ENCODE measurements at regions not wholly inside any gene's neighbourhood (a gene's known extent, or its start where the extent isn't known, plus 50 kb on each side); places are given as distances from the start of the nearest gene placed in this dataset.

DNA sequence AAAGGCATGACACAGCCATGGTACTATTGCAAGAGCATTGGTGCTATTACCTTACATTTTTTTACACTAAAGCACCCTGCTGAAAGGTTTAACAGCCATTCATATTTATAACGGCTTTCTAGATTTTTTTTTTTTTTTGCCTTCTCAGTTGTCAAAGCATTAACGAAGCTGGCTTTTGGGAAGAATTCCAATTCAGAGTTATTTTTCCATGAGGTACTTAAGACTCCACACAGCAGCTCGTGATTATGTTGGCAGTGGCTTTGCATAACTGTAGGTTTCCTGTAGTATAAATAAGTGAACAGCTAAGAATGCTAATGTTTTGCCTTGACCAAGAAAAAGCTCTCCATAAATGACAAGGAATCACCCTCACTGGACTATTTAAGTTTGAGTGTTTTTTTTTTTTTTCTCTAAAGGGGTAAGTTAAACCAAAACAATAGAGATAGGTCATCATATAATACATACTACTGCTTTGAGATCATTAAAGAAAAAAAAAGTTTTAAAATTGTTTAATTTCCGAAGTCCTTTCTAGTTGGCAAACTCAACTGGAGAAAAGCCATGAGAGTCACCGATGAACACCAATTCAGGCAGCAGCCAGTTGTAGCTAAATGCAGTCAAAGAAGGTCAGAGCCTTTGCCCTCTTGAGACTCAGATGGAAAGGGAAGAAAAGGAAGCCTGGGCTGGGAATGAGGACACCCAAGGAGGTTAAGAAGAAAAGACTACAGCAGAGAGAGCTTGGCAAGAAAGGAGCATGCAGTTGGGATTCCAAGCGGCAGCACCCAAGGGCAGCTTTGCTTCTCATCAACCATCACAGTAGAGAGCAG lies 187.4 kb upstream of the NCKAP5 start:
- no peaks in the 10 kb centered on the region for H3K4me1 Mint-ChIP-seq (ENCODE audit: low read depth)
- no peaks in the 10 kb centered on the region for H3K36me3 Mint-ChIP-seq
- H3K27me3 Mint-ChIP-seq: no peaks in the 10 kb centered on the region
- no peak overlapping the region for H3K4me3 Mint-ChIP-seq
- no peak overlapping the region for H3K27ac Mint-ChIP-seq
- no peaks in the 10 kb centered on the region for H3K9me3 Mint-ChIP-seq (ENCODE audit: low read depth)

DNA sequence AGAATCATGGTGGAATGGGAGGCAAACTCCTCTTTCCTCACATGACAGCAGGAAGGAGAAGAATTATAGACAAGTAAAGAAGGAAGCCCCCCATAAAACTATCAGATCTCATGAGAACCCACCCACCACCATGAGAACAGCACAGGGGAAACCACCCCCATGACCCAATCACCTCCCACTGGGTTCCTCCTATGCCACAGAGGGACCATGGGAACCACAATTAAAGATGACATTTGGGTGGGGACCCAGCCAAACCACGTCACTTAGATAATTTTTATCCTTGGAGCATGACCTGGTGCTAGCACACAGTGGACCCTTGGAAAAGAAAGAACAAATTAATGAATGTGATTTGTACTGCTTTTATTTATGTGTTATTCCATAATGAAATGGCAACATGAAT lies 188.6 kb upstream of the NCKAP5 start:
- Mint-ChIP-seq H3K27ac (no peak overlapping the region), H3K36me3 (no peaks in the 10 kb centered on the region), H3K4me3 (no peak overlapping the region), H3K4me1 (ENCODE audit: low read depth) (no peaks in the 10 kb centered on the region), H3K27me3 (no peaks in the 10 kb centered on the region), H3K9me3 (ENCODE audit: low read depth) (no peaks in the 10 kb centered on the region)

DNA sequence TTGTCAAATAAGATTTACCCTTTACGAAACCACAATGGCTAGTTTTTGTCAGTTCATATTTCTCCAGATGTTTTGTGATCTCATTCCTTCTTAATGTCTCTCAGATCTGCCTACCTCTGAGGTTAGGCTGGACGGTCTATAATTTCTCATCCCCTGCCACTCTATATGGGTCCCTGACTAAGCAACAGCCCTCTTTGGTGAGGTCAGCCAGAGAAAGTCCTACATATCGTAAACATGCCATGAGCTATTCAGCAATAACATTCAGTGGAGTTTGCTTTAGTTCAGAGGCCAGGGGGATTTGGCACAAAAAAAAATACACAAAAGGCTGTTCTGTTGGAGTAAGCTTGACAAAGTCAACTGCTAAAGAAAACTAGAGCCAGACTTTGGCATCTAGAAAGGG lies 192.1 kb upstream of the NCKAP5 start:
- Mint-ChIP-seq H3K9me3 (ENCODE audit: low read depth) (no peaks in the 10 kb centered on the region), H3K27me3 (peaks cover 2% of the 10 kb centered on the region), H3K27ac (no peak overlapping the region), H3K4me1 (ENCODE audit: low read depth) (no peaks in the 10 kb centered on the region), H3K4me3 (no peak overlapping the region), H3K36me3 (no peaks in the 10 kb centered on the region)

DNA sequence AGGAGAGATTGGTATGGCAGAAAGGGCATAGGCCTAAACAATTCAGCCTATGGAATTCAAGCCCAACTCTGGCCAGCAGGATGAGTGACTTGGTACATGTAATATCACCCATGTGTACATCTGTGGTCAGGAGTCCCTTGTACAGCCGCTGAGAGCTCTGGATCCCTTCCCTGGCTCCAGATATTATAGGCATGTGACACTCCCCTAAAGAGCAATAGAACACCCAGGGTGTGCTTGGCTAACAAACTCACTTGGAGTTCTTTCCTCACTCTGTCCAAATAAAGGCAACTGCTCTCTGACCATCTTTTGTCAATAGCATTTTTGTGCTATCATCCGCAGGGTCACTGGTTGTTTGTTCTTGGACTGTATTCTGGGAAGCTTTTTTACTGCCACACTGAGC lies 197.4 kb upstream of the NCKAP5 start:
- no peak overlapping the region for H3K27ac Mint-ChIP-seq

DNA sequence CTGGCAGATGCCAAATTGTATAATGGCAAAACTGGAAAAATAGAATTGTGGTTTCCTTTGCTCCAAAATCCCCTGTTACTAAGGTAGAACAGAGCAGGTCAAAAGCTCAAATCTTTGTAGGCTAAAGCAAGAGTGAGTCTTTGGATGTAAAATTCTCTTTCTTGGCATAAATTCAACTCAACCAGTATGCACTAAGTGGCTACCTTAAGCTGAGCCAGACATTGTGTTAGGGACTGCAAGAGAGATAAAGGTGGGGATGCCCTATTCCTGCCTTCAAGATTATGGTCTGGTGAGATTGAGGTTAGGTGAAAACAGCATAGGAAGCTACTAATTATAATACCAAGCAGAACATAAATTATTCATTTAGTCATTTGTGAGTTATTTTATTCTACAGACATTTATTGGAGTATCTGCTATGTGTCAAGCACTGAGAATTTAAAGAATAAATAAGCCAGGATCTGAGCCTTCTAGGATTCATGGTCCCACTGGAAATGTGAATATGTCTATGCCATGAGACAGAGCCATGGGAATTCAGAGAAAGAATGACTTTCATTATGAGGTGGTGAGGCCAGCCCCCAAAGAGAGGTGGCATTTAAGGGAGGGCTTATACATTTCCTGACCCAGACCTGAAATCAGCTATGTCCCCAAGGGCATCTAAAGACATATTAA lies 198.0 kb upstream of the NCKAP5 start:
- H3K4me1 Mint-ChIP-seq (ENCODE audit: low read depth): no peaks in the 10 kb centered on the region
- no peaks in the 10 kb centered on the region for H3K36me3 Mint-ChIP-seq
- no peak overlapping the region for H3K4me3 Mint-ChIP-seq
- peaks cover 2% of the 10 kb centered on the region for H3K27me3 Mint-ChIP-seq
- H3K9me3 Mint-ChIP-seq (ENCODE audit: low read depth): no peaks in the 10 kb centered on the region
- H3K27ac Mint-ChIP-seq: no peak overlapping the region

More for the DNA sequence above, 197.4 kb upstream of the NCKAP5 start:
- peaks cover 2% of the 10 kb centered on the region for H3K27me3 Mint-ChIP-seq
- H3K9me3 Mint-ChIP-seq (ENCODE audit: low read depth): no peaks in the 10 kb centered on the region
- H3K4me3 Mint-ChIP-seq: no peak overlapping the region
- no peaks in the 10 kb centered on the region for H3K4me1 Mint-ChIP-seq (ENCODE audit: low read depth)
- H3K36me3 Mint-ChIP-seq: no peaks in the 10 kb centered on the region

DNA sequence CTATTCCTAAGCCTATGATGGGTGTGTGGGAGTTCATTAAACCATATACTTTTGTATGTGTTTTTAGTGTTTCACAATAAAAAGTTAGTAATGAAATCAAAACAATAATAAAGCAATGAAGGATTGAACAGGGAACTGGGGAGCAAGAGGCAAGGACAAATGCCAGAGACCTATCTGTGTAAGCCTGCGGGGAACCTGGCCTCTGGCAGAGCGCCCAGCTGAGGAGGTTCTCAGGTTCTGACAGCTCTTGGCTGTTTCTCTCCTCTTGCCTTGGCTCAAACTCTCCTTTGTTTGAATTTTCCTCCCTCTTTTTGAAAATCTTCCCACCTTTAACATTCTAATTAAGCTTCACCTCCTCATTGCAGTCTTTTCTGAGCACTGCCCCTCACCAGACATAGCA lies 200.0 kb upstream of the NCKAP5 start:
- H3K4me3 Mint-ChIP-seq: no peak overlapping the region
- H3K9me3 Mint-ChIP-seq (ENCODE audit: low read depth): no peaks in the 10 kb centered on the region
- no peak overlapping the region for H3K27ac Mint-ChIP-seq
- peaks cover 2% of the 10 kb centered on the region for H3K27me3 Mint-ChIP-seq
- H3K4me1 Mint-ChIP-seq (ENCODE audit: low read depth): no peaks in the 10 kb centered on the region
- H3K36me3 Mint-ChIP-seq: no peaks in the 10 kb centered on the region

DNA sequence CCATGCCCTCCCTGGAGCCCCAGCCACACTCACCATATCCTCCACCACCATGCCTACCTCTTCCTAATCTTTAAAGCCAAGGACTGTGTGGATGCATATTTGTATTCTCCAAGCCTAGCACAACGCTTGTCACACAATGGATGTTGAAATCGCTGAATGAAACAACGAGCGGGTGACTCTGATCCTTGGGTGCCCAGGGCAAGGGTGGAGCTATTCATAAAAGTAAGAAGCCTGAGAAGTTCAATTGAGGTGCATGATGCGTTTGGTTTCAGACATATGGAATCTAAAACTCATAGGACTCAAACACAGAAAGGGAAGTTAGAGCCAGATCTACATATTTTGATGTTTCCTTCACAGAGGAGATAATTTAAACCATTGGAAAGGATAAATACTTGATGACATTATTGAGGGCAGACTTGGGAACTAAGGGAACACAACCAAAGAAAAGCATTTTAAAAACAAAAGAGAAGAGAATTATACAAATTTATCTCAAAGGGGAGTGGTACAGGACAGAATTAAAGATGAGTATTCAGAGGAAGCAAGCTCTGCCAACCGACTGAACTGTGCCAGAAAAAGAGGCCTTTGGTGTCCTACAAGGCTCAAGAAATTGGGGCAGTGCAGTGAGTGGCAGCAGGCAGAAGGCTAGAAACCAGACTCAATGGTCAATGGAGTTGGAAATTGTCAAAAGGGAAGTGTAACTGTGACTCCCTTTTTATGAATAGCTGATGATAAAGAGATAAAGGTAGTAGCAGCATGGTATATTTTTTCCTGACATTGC lies 200.6 kb upstream of the NCKAP5 start:
- Mint-ChIP-seq H3K27me3 (no peaks in the 10 kb centered on the region), H3K27ac (no peak overlapping the region), H3K4me1 (ENCODE audit: low read depth) (no peaks in the 10 kb centered on the region), H3K36me3 (no peaks in the 10 kb centered on the region), H3K9me3 (ENCODE audit: low read depth) (no peaks in the 10 kb centered on the region), H3K4me3 (no peak overlapping the region)

DNA sequence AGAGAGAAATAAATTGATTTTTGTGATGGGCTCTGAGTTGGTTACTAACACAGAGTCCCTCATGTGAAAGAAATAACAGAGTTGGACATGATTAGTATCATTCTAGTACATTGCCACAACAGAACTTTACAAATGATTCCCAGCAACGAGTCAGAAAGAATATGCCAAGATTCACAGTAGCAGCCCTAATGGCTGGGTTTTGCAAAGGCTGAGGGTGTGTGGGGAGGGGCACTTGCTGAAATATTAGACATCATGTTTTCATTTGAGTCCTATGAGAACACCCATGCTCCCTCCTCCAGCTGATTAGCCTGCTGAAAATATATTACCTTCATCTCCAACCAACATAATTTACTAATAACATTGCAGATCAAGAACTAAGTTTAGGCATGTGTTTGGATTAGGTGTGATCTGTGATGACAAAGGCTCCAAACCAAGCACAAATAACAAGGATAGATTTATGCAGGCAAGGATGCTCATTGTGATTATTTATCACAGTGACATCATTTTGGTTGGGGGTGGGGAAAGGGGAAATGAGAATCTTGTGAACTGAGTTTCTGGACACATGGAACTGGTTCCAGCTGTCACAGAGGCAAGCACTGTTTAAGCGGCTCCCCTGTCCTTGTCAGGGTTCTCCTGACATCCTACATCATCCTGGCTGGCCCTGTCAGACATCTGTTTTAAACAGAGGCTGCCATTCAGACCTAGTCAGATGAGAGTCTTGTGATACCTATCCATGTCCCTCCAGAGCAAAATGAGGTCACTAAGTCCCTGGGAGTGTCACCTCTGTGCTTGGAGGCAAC lies 205.8 kb upstream of the NCKAP5 start:
- Mint-ChIP-seq H3K27me3 (peaks cover 1% of the 10 kb centered on the region), H3K4me3 (no peak overlapping the region), H3K27ac (no peak overlapping the region), H3K4me1 (ENCODE audit: low read depth) (no peaks in the 10 kb centered on the region), H3K9me3 (ENCODE audit: low read depth) (no peaks in the 10 kb centered on the region), H3K36me3 (no peaks in the 10 kb centered on the region)

DNA sequence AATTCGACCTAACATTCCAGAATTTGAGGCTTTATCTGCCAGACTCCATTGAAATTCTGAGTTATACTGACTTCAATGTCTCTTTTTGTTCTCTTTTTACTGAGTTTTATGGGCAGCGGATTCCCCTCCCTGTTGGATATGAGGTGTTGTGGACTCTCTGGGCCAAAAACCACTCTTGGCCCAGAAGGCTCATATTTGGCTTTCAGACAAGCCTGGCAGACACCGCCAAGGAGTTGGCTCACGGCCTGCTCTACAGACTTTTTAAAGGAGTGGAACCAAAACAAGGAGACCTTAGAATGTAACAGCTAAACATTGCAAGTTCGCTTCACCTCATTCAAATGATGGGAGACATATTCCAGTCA lies 206.4 kb upstream of the NCKAP5 start:
- Mint-ChIP-seq H3K4me1 (ENCODE audit: low read depth) (no peaks in the 10 kb centered on the region), H3K4me3 (no peak overlapping the region), H3K36me3 (no peaks in the 10 kb centered on the region), H3K27me3 (peaks cover 1% of the 10 kb centered on the region), H3K9me3 (ENCODE audit: low read depth) (no peaks in the 10 kb centered on the region), H3K27ac (no peak overlapping the region)

DNA sequence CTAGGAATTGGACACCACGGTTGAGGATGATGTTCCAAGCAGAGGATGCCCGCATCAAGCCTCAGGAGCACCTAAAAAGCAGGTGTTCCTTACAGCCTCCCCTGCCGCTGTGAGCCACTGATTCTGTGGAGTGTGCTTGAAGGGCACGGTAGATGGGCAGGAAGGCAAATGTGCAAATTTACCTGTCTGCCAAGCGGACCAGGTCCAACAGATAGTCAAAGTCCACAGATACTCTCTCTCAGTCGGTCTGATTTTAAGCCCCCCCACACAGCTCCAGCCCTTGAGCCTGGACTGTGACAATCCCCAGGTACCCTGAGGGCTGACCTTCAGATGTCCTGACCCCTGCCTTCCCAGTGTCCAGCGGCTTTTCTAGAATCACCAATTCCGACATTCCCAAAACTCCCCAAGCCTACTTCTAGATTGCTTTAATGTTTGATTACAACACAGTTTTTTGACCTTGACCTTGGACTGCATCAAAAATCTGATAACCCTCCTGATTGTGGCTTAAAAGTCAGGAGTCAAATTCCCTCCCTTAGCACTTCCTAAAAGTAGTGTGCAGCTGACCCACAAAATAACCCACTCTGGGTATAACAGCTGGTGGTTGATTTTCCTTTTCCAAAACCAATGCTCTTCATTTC lies 208.8 kb upstream of the NCKAP5 start:
- H3K27ac Mint-ChIP-seq: no peak overlapping the region
- no peaks in the 10 kb centered on the region for H3K36me3 Mint-ChIP-seq
- H3K4me1 Mint-ChIP-seq (ENCODE audit: low read depth): no peaks in the 10 kb centered on the region
- H3K27me3 Mint-ChIP-seq: peaks cover 1% of the 10 kb centered on the region
- no peaks in the 10 kb centered on the region for H3K9me3 Mint-ChIP-seq (ENCODE audit: low read depth)
- no peak overlapping the region for H3K4me3 Mint-ChIP-seq

DNA sequence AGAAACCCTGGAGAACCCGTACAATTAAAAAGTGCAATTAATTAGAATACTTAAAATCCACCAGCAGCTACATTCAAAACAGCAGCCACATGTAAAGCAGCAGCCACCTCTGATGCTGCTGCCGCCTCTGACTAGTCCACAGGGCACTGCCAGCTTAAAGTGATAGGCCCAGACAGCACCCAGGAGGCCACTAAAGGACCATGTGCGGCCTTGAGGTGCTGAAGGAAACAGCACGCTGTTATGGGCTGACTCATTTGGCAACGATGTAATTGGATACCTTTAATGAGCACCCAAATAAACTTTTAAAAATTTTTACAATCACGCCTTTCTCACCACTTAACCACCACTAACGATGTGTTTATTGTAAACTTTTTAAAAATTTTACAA lies 209.3 kb upstream of the NCKAP5 start:
- Mint-ChIP-seq H3K9me3 (ENCODE audit: low read depth) (no peaks in the 10 kb centered on the region), H3K4me1 (ENCODE audit: low read depth) (no peaks in the 10 kb centered on the region), H3K4me3 (no peak overlapping the region), H3K27me3 (peaks cover 4% of the 10 kb centered on the region), H3K27ac (no peak overlapping the region), H3K36me3 (no peaks in the 10 kb centered on the region)

DNA sequence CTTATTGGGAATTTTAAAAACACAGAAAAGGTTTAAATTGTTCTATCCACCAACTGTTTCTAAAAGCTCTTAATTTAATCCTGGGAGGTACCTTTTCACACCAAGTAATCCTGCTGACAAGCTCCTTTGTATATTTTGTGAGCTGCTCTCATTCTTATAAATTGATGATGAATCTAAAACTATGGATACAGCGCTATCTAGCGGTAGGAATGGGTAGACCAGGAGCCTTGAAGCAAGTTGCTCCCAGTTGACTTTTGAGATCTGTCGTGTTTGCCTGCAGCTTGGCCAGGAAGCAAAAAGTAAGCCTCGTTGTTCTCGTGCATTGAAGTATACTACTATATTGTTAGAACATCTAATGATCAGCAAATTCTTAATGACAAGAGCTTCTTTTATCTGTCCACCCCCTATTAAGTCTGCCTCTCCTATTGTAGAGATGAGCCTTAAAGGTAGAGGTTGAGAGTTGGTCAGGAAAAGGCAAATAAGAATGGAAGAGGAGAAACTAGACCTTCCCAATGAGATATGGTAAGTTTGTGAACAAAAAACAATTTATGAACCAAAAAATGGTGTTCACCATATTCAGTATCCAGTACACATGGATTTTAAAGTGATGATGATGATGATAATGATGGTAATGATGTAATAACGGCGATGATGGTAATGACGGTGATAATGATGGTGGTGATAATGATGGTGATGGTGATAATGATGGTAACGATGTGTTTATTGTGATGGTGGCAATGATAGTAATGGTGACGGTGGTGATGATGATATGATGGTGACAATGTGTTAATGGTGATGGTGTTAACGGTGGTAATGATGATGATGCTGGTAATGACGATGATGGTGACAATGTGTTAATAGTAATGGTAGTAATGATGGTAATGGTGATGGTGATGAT lies 212.1 kb upstream of the NCKAP5 start:
- Mint-ChIP-seq H3K27me3 (peaks cover 3% of the 10 kb centered on the region), H3K4me1 (ENCODE audit: low read depth) (no peaks in the 10 kb centered on the region), H3K27ac (no peak overlapping the region), H3K36me3 (no peaks in the 10 kb centered on the region), H3K4me3 (no peak overlapping the region), H3K9me3 (ENCODE audit: low read depth) (no peaks in the 10 kb centered on the region)

DNA sequence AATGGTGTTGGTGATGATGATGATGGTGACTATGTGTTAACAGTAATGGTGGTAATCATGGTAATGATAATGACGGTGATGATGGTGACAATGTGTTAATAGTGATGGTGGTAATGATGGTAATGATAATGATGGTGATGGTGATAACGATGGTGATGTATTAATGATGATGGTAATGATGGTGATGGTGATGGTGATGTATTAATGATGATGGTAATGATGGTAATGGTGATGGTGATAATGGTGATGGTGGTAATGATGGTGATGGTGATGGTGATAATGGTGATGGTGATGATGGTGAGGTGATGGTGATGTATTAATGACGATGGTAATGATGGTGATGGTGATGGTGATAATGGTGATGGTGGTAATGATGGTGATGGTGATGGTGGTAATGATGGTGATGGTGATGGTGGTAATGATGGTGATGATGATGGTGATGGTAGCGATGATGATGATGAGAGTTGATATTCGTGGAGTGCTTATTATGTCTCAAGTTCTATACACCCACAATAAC lies 212.8 kb upstream of the NCKAP5 start:
- H3K27me3 Mint-ChIP-seq: peaks cover 4% of the 10 kb centered on the region
- no peak overlapping the region for H3K4me3 Mint-ChIP-seq
- no peaks in the 10 kb centered on the region for H3K36me3 Mint-ChIP-seq
- no peaks in the 10 kb centered on the region for H3K4me1 Mint-ChIP-seq (ENCODE audit: low read depth)
- H3K27ac Mint-ChIP-seq: no peak overlapping the region
- no peaks in the 10 kb centered on the region for H3K9me3 Mint-ChIP-seq (ENCODE audit: low read depth)
